ENCODE measurements at regions not wholly inside any gene's neighbourhood (a gene's known extent, or its start where the extent isn't known, plus 50 kb on each side); places are given as distances from the start of the nearest gene placed in this dataset.

GRCh38 chr15:53390549-53390948 is 368.9 kb downstream of the WDR72 start:
- TF ChIP-seq EP300 (IDR thresholded peaks at IDR 0.05) (no peak), CTCF (IDR thresholded peaks at IDR 0.05) (no peak), POLR2A (IDR thresholded peaks at IDR 0.05) (no peak)

All from gastroesophageal sphincter (tissue), 3 donors.